Activated T-helper 17 cell treated with anti-CD3 and anti-CD28 coated beads, Interleukin-2, amount 50 U/mL, for 72 hours (primary cell): ENCODE measurements at regions not wholly inside any gene's neighbourhood (a gene's known extent, or its start where the extent isn't known, plus 50 kb on each side); places are given as distances from the start of the nearest gene placed in this dataset.

ENCODE experiments used
- ATAC-seq: fragments of 150-1000 bp; cut with Tn5 transposase; replicated peaks from 2 replicates; pipeline ENCODE4 v1.10.0; 2021; ENCODE audit warnings: mild to moderate bottlenecking, moderate library complexity
- H3K27ac Mint-ChIP-seq: one replicate; pipeline ENCODE4 v1.8.0; 2022; ENCODE audit warnings: mixed read lengths
- H3K27me3 Mint-ChIP-seq: one replicate; pipeline ENCODE4 v1.8.0; 2022; ENCODE audit warnings: mixed read lengths
- H3K36me3 Mint-ChIP-seq: one replicate; pipeline ENCODE4 v1.8.0; 2022; ENCODE audit warnings: low read depth, mild to moderate bottlenecking, mixed read lengths
- H3K4me1 Mint-ChIP-seq: one replicate; pipeline ENCODE4 v1.8.0; 2022; ENCODE audit warnings: mixed read lengths
- H3K4me3 Mint-ChIP-seq: one replicate; pipeline ENCODE4 v1.8.0; 2022; ENCODE audit warnings: mild to moderate bottlenecking, mixed read lengths
- H3K9me3 Mint-ChIP-seq: one replicate; pipeline ENCODE4 v1.8.0; 2022; ENCODE audit warnings: mixed read lengths

- ATAC-seq: no peak
- Mint-ChIP-seq H3K4me3 (no peak overlapping the region), H3K27ac (no peak overlapping the region), H3K9me3 (no peaks in the 10 kb centered on the region), H3K4me1 (no peaks in the 10 kb centered on the region), H3K27me3 (peaks cover 23% of the 10 kb centered on the region), H3K36me3 (no peaks in the 10 kb centered on the region)
Measured at GRCh38 chr22:48146426-48146825, 1384.0 kb downstream of the TBC1D22A start.

- no peaks in the 10 kb centered on the region for H3K4me1 Mint-ChIP-seq
- H3K27ac Mint-ChIP-seq: no peak overlapping the region
- H3K9me3 Mint-ChIP-seq: no peaks in the 10 kb centered on the region
- no peak for ATAC-seq
- H3K4me3 Mint-ChIP-seq: no peak overlapping the region
- no peaks in the 10 kb centered on the region for H3K36me3 Mint-ChIP-seq
- peaks cover 23% of the 10 kb centered on the region for H3K27me3 Mint-ChIP-seq
Measured at GRCh38 chr22:48145738-48146137, 1383.3 kb downstream of the TBC1D22A start.

DNA sequence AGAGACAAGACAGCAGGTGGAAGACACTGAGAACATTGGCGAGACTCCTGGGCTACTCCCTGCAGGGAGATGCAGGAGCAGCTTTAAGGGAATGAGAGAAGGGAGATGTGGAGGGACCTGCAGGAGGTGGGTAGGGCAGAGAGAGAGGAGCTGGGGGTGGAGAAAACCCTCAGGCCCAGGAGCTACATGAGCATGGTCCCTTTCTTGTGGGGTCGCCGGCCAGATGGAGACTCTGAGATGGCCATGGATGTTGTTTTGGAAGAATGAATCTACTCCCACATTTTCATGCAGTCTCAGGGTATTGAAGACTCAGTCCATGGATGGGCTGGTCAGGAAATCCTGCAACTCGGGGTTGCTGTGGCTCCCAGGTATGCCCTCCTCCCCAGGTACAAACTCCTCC, 1381.9 kb downstream of the TBC1D22A start:
- H3K36me3 Mint-ChIP-seq: no peaks in the 10 kb centered on the region
- no peak overlapping the region for H3K4me3 Mint-ChIP-seq
- H3K27ac Mint-ChIP-seq: no peak overlapping the region
- H3K27me3 Mint-ChIP-seq: peaks cover 25% of the 10 kb centered on the region
- no peaks in the 10 kb centered on the region for H3K4me1 Mint-ChIP-seq
- no peak for ATAC-seq
- no peaks in the 10 kb centered on the region for H3K9me3 Mint-ChIP-seq

DNA sequence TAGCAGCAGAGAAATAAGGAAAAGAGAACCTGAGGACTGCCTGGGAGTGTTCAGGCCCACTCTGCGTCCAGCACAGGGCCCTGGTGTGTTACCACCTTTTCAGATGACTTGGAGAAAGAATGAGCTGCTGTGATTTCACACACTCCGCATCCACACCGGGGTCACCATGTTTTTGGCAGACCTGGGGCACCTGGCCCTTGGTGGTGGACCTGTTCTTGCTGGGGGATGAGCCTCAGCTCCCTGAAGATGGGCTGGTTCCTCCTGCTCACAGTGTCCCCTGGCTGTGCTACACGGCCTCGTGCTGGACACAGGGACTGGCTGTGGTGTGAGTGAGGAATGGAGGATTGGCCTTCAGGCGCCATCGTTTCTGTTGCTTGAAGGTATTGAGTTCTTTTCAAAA, 1381.4 kb downstream of the TBC1D22A start:
- Mint-ChIP-seq H3K27me3 (peaks cover 27% of the 10 kb centered on the region), H3K36me3 (no peaks in the 10 kb centered on the region), H3K4me1 (no peaks in the 10 kb centered on the region), H3K27ac (no peak overlapping the region), H3K4me3 (no peak overlapping the region), H3K9me3 (no peaks in the 10 kb centered on the region)
- ATAC-seq: no peak

DNA sequence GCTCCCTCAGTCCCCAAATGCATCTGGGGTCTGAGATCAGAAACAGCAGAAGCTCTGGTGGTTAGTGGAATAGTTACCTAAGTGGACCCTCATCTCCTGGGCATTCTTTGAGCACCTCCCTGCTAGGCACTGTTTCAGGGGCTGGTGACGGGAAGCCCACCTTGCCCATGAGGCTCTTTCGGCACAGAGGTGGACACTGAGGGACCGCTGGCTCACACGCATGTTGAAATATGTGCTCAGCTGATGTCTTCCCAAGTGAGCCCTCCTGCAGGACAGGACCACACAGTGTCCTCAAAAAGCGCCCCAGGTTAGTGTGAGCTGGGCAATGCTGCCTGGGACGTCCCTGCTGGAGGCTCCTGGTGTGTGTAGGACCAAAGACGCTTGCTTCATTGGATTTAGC, 1379.9 kb downstream of the TBC1D22A start:
- no peak overlapping the region for H3K4me3 Mint-ChIP-seq

DNA sequence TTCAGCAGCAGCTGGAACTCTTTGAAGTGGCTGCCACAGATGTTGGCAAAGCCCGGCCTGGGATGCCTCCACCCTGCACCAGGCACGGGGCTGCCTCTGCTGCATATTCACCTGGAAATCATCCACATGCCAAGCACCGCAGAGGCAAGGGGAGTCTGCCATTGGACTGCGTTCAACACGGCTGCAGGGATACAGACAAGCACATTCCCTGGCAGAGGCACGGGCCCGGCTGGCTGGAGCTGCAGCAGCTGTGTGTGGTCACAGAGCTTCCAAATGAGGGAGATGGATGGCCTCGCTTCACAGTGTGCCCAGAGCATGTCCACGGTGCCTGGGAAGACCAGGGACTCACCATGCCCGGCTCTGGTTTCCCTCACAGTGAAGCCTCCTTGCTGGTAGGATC, 1378.9 kb downstream of the TBC1D22A start:
- Mint-ChIP-seq H3K4me3 (no peak overlapping the region), H3K27ac (no peak overlapping the region), H3K27me3 (peaks cover 27% of the 10 kb centered on the region), H3K36me3 (no peaks in the 10 kb centered on the region), H3K4me1 (no peaks in the 10 kb centered on the region), H3K9me3 (no peaks in the 10 kb centered on the region)
- ATAC-seq: no peak

More for the DNA sequence above, 1379.9 kb downstream of the TBC1D22A start:
- H3K4me1 Mint-ChIP-seq: no peaks in the 10 kb centered on the region
- no peak overlapping the region for H3K27ac Mint-ChIP-seq
- ATAC-seq: no peak
- H3K9me3 Mint-ChIP-seq: no peaks in the 10 kb centered on the region
- no peaks in the 10 kb centered on the region for H3K36me3 Mint-ChIP-seq
- H3K27me3 Mint-ChIP-seq: peaks cover 27% of the 10 kb centered on the region

GRCh38 chr22:48140261-48140813, 1377.9 kb downstream of the TBC1D22A start:
- ATAC-seq: no peak
- H3K4me1 Mint-ChIP-seq: no peaks in the 10 kb centered on the region
- no peaks in the 10 kb centered on the region for H3K36me3 Mint-ChIP-seq
- H3K4me3 Mint-ChIP-seq: no peak overlapping the region
- no peaks in the 10 kb centered on the region for H3K9me3 Mint-ChIP-seq
- peaks cover 28% of the 10 kb centered on the region for H3K27me3 Mint-ChIP-seq
- no peak overlapping the region for H3K27ac Mint-ChIP-seq

- ATAC-seq: no peak
- no peaks in the 10 kb centered on the region for H3K36me3 Mint-ChIP-seq
- H3K27ac Mint-ChIP-seq: no peak overlapping the region
- H3K27me3 Mint-ChIP-seq: peaks cover 24% of the 10 kb centered on the region
- H3K9me3 Mint-ChIP-seq: no peaks in the 10 kb centered on the region
- no peaks in the 10 kb centered on the region for H3K4me1 Mint-ChIP-seq
- H3K4me3 Mint-ChIP-seq: no peak overlapping the region
Measured at GRCh38 chr22:48139776-48140175, 1377.3 kb downstream of the TBC1D22A start.

DNA sequence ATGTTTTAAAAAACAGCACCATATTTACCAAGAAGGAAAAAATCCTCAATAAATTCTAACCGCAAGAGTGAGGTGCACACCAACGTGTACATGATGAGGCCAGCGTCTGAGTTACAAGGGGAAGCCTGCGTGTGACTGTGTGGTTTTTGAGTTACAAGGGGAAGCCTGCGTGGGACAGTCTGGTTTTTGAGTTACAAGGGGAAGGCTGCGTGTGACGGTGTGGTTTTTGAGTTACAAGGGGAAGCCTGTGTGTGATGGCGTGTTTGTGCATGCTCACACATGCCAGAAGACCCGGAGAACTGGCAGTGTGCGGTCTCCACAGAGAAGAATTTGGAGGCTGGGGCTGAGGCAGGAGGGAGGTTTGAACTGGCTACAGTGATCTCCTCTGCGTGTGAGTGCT, 1376.4 kb downstream of the TBC1D22A start:
- Mint-ChIP-seq H3K36me3 (no peaks in the 10 kb centered on the region), H3K4me1 (no peaks in the 10 kb centered on the region), H3K27me3 (peaks cover 18% of the 10 kb centered on the region), H3K27ac (no peak overlapping the region), H3K9me3 (no peaks in the 10 kb centered on the region), H3K4me3 (no peak overlapping the region)
- no peak for ATAC-seq

DNA sequence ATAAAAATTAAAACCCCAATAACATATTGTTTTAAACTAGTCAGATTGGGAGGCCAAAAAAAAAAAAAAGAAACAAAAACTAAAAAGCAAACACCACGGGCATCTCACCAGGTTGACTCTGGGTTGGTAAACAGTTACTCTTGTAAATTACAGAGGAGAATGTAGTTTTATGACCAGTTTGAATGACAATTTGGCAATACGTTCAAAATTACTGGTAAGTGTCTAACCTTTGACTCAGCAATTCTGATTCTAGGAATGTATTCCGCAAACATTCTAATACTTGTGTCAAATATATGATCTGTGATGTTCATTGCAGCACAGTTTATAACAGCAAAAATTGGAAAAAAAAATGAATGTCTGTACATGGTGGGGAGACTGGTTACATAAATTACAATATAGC, 1376.0 kb downstream of the TBC1D22A start:
- Mint-ChIP-seq H3K9me3 (no peaks in the 10 kb centered on the region), H3K36me3 (no peaks in the 10 kb centered on the region), H3K27ac (no peak overlapping the region), H3K4me3 (no peak overlapping the region), H3K4me1 (no peaks in the 10 kb centered on the region), H3K27me3 (peaks cover 18% of the 10 kb centered on the region)
- no peak for ATAC-seq

- no peak for ATAC-seq
- no peaks in the 10 kb centered on the region for H3K4me1 Mint-ChIP-seq
- H3K27me3 Mint-ChIP-seq: peaks cover 11% of the 10 kb centered on the region
- no peak overlapping the region for H3K27ac Mint-ChIP-seq
- no peaks in the 10 kb centered on the region for H3K36me3 Mint-ChIP-seq
- H3K9me3 Mint-ChIP-seq: no peaks in the 10 kb centered on the region
- H3K4me3 Mint-ChIP-seq: no peak overlapping the region
Measured at GRCh38 chr22:48137640-48138039, 1375.2 kb downstream of the TBC1D22A start.

GRCh38 chr22:48135592-48135991, 1373.1 kb downstream of the TBC1D22A start:
- no peaks in the 10 kb centered on the region for H3K36me3 Mint-ChIP-seq
- no peak overlapping the region for H3K27ac Mint-ChIP-seq
- H3K4me3 Mint-ChIP-seq: no peak overlapping the region
- ATAC-seq: no peak
- H3K4me1 Mint-ChIP-seq: no peaks in the 10 kb centered on the region
- H3K9me3 Mint-ChIP-seq: no peaks in the 10 kb centered on the region
- peaks cover 18% of the 10 kb centered on the region for H3K27me3 Mint-ChIP-seq

GRCh38 chr22:48125416-48125815, 1363.0 kb downstream of the TBC1D22A start:
- Mint-ChIP-seq H3K9me3 (no peaks in the 10 kb centered on the region), H3K4me3 (no peak overlapping the region), H3K4me1 (no peaks in the 10 kb centered on the region), H3K27me3 (peaks cover 13% of the 10 kb centered on the region), H3K36me3 (no peaks in the 10 kb centered on the region), H3K27ac (no peak overlapping the region)
- ATAC-seq: no peak

- peaks cover 29% of the 10 kb centered on the region for H3K27me3 Mint-ChIP-seq
- H3K9me3 Mint-ChIP-seq: no peaks in the 10 kb centered on the region
- no peak for ATAC-seq
- H3K4me3 Mint-ChIP-seq: no peak overlapping the region
- H3K4me1 Mint-ChIP-seq: no peaks in the 10 kb centered on the region
- no peak overlapping the region for H3K27ac Mint-ChIP-seq
- no peaks in the 10 kb centered on the region for H3K36me3 Mint-ChIP-seq
Measured at GRCh38 chr22:48121984-48122383, 1359.5 kb downstream of the TBC1D22A start.

GRCh38 chr22:48118654-48119053, 1356.2 kb downstream of the TBC1D22A start:
- ATAC-seq: no peak
- no peaks in the 10 kb centered on the region for H3K9me3 Mint-ChIP-seq
- no peak overlapping the region for H3K27ac Mint-ChIP-seq
- H3K4me1 Mint-ChIP-seq: no peaks in the 10 kb centered on the region
- peaks cover 37% of the 10 kb centered on the region for H3K27me3 Mint-ChIP-seq
- H3K36me3 Mint-ChIP-seq: no peaks in the 10 kb centered on the region
- H3K4me3 Mint-ChIP-seq: no peak overlapping the region

DNA sequence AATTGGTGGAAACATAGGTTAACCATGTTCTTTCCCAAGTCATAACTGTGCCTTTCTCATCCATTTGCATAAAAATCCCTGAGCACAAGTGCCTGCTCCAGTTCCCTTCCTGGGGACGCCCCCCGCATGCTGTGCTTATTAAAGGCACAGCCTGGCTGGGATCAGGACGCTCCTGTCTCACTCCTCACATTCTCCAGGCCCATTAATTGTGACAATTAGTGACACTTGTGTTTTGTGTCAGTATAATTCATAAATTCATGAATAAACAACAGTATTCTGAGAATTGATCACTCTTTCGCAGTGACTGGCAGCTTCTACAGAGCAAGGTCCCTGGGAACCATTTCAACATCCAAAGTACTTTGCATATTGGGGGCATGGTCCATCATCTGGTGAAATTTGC, 1354.4 kb downstream of the TBC1D22A start:
- H3K27me3 Mint-ChIP-seq: peaks cover 35% of the 10 kb centered on the region
- H3K4me1 Mint-ChIP-seq: no peaks in the 10 kb centered on the region
- ATAC-seq: no peak
- H3K9me3 Mint-ChIP-seq: no peaks in the 10 kb centered on the region
- H3K36me3 Mint-ChIP-seq: no peaks in the 10 kb centered on the region
- no peak overlapping the region for H3K27ac Mint-ChIP-seq
- no peak overlapping the region for H3K4me3 Mint-ChIP-seq
